Dendritic cell treated with granulocyte-macrophage colony-stimulating factor and Interleukin-4, amounts not matched to agents 40 ng/mL and 50 ng/mL, for 4 days (primary cell): ENCODE measurements at regions not wholly inside any gene's neighbourhood (a gene's known extent, or its start where the extent isn't known, plus 50 kb on each side); places are given as distances from the start of the nearest gene placed in this dataset.

ENCODE experiments used
- H3K27ac Mint-ChIP-seq: one replicate; pipeline ENCODE4 v1.8.0; 2022; ENCODE audit warnings: mild to moderate bottlenecking, mixed read lengths
- H3K27me3 Mint-ChIP-seq: one replicate; pipeline ENCODE4 v1.8.0; 2022; ENCODE audit warnings: mild to moderate bottlenecking, mixed read lengths
- H3K36me3 Mint-ChIP-seq: one replicate; pipeline ENCODE4 v1.8.0; 2022; ENCODE audit warnings: low read depth, mixed read lengths
- H3K4me1 Mint-ChIP-seq: one replicate; pipeline ENCODE4 v1.8.0; 2022; ENCODE audit warnings: low read depth, mixed read lengths
- H3K4me3 Mint-ChIP-seq: one replicate; pipeline ENCODE4 v1.8.0; 2022; ENCODE audit warnings: mild to moderate bottlenecking, moderate library complexity, mixed read lengths
- H3K9me3 Mint-ChIP-seq: one replicate; pipeline ENCODE4 v1.8.0; 2022; ENCODE audit warnings: mixed read lengths
- intact Hi-C: fragments of 100-400 bp; cut with micrococcal nuclease; formaldehyde crosslinking; loops from one replicate; pipeline ENCODE4 v1.15.0; 2022

DNA sequence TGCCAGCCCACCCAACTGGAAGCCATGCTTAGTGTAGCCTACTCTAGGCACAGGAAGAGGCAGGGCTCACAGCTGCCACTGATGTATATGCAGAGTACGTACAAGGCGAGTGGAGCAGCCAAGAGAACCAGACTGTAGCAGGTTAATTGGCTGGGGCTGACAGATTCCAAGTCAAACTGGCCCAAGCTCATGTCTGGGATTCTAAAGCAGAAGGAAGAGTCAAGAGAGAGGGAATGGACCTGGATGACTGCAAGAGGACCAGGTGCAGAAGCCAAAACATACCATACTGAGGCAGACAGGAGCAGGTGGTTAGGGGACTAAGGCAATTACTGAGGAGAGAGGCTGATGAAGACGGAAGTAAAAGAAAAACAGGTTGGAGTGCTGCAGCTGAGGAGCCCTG, 51.3 kb upstream of the LRRN2 start:
- H3K9me3 Mint-ChIP-seq = peaks cover 8% of the 10 kb centered on the region

DNA sequence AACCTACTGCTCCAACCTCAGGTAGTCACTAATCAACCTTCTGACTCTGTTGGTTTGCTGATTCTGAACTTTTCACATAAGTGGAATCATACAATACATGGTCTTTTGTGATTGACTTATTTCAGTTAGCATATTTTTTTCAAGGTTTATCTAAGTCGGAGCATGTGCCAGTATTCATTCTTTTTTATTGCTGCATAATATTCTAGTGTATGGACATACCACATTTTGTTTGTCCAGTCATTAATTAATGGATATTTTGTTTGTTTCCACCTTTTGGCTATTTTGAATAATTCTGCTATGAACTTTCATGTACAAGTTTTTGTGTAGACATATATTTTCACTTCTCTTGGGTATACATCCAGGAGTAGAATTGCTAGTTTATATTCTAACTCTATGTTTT, 53.0 kb upstream of the LRRN2 start:
- no peaks in the 10 kb centered on the region for H3K36me3 Mint-ChIP-seq
- H3K27ac Mint-ChIP-seq = no peak overlapping the region
- no peaks in the 10 kb centered on the region for H3K4me1 Mint-ChIP-seq
- peaks cover 20% of the 10 kb centered on the region for H3K27me3 Mint-ChIP-seq
- H3K9me3 Mint-ChIP-seq = peaks cover 8% of the 10 kb centered on the region
- intact Hi-C loops = no loop called here
- no peak overlapping the region for H3K4me3 Mint-ChIP-seq

More for the DNA sequence above, 51.3 kb upstream of the LRRN2 start:
- Mint-ChIP-seq H3K4me1 (no peaks in the 10 kb centered on the region), H3K4me3 (no peak overlapping the region), H3K36me3 (no peaks in the 10 kb centered on the region), H3K27ac (no peak overlapping the region), H3K27me3 (peaks cover 21% of the 10 kb centered on the region)
- intact Hi-C loops = no loop called here

DNA sequence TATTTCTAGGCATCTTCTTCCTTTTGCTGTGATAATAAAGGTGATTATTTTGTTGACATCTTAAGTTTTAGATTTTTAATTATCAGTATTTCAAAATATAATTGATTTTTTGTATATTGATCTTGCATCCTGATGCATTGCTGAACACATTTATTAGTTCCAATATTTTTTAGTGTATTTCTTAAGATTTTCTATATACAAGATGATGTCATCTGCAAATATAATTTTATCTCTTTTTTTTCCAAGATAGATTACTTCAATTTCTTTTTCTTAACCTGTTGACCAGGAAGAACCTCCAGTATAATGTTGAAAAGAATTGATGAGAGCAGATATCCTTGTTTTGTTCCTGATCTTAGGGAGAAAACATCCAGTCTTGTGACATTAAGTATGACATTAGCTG, 54.8 kb upstream of the LRRN2 start:
- Mint-ChIP-seq H3K4me3 (no peak overlapping the region), H3K36me3 (no peaks in the 10 kb centered on the region), H3K9me3 (peaks cover 8% of the 10 kb centered on the region), H3K4me1 (no peaks in the 10 kb centered on the region), H3K27ac (no peak overlapping the region), H3K27me3 (peaks cover 17% of the 10 kb centered on the region)
- intact Hi-C loops = no loop called here

DNA sequence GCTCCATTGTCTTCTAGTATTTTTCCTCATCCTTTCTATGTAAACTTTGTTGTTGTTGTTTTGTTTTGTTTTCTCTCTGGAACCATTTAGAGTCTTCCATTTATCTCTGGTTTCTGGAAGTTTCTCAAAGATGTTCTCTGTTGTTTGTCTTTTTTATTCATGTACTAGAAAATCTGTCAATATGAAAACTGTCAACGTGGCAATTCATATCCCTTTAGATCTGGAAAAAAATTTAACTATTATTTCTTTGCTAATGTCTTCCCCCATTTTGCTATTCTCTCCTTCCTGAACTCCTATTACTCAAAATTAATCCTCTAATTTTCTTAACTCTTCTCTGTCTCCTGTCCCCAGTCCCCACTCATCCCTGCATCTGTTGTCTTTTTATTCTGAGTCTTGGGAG, 55.9 kb upstream of the LRRN2 start:
- Mint-ChIP-seq H3K9me3 (peaks cover 8% of the 10 kb centered on the region), H3K4me3 (no peak overlapping the region), H3K27me3 (peaks cover 17% of the 10 kb centered on the region), H3K27ac (no peak overlapping the region), H3K36me3 (no peaks in the 10 kb centered on the region), H3K4me1 (no peaks in the 10 kb centered on the region)
- intact Hi-C loops = no loop called here

DNA sequence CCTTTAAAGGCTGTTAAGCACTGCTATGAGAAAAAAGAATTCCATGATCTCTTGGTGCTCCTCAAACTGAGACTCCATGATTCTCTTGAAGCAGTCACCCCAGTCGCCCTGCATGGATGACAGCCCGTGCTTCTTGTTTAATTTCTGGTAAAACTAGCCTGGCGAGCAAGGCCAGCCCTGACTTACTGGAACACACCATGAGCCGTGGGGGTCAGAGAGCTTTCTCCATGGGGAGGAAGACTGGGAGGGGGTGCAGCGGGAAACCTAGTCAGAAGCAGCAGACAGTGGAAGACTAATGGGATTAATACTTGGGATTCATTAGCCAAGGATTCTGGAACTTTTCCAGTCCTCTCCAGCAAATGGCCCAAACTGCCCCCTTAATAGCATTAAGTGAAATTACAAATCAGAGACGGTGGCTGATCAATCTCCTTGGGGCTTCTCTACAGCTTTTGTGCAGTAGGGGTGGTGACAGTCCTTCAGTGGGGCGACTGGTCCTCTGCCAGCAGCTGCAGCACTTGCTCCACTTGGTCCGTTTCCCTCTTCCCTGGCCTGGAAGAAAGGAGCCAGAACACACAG, 57.2 kb upstream of the LRRN2 start:
- Mint-ChIP-seq H3K4me3 (no peak overlapping the region), H3K27ac (no peak overlapping the region), H3K36me3 (no peaks in the 10 kb centered on the region), H3K9me3 (peaks cover 8% of the 10 kb centered on the region), H3K27me3 (peaks cover 14% of the 10 kb centered on the region), H3K4me1 (no peaks in the 10 kb centered on the region)
- intact Hi-C loops = no loop called here

DNA sequence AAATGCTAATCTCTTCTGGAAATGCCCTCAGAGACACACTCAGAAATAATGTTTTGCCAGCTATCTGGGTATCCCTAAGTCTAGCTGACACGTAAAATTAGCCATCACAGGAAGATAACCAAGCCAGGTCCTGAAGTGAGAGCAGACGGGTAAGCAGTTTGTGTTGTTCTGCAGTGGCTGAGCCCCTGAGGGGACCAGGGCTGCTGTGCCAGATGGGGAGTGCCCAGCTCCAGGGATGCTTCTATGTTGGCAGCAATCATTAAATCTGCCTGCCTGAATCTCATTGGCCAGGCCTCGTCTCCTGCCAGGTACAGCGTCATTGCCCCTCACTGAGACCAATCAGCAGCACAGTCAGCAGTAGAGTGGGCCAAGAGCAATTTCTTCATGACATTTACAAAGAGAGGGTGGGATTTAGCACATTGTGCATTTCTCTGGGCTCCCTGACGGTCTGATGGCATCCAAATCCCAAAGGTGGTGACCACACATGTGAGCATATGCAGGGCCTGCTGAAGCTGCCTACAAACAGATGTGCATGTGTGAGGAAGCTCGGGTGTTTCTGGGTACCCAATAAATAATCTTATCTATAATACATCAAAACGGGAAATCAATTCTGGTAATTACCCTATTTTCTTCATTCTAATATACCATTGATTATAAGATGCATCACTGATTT, 58.7 kb upstream of the LRRN2 start:
- no peak overlapping the region for H3K4me3 Mint-ChIP-seq
- H3K9me3 Mint-ChIP-seq = no peaks in the 10 kb centered on the region
- intact Hi-C loops = no loop called here
- no peaks in the 10 kb centered on the region for H3K36me3 Mint-ChIP-seq
- no peaks in the 10 kb centered on the region for H3K4me1 Mint-ChIP-seq
- no peak overlapping the region for H3K27ac Mint-ChIP-seq
- peaks cover 10% of the 10 kb centered on the region for H3K27me3 Mint-ChIP-seq

DNA sequence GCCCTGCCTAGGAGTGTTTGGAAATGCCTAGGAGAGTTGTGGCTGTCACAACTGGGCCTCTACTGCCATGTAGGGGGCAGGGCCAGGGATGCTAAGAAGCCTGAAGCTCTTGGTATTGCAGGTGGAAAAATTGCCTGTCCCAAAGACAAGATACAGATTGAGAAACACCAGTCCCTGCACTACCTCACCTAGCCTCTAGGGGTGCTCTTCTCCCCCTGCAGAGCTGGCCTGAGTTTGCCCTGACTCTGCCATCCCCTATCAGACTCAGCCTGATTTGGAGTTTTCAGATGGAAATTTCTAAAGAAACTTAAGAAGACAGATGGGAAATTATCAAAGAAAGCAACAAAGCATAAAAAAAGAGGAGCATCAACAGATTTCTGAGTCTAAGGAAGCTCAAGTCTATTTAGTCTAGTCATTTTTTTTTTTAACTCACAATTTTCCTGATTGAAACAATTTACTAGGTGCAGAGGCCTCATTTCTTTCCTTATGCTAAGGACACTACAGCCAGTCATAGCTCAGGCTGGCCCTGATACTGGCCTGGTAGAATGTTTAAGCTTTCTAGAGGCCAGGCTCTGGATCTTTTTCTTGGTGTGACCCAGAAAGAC, 61.4 kb upstream of the LRRN2 start:
- Mint-ChIP-seq H3K4me3 (no peak overlapping the region), H3K4me1 (no peaks in the 10 kb centered on the region), H3K36me3 (no peaks in the 10 kb centered on the region), H3K27ac (no peak overlapping the region), H3K27me3 (peaks cover 8% of the 10 kb centered on the region), H3K9me3 (no peaks in the 10 kb centered on the region)
- intact Hi-C loops = no loop called here

DNA sequence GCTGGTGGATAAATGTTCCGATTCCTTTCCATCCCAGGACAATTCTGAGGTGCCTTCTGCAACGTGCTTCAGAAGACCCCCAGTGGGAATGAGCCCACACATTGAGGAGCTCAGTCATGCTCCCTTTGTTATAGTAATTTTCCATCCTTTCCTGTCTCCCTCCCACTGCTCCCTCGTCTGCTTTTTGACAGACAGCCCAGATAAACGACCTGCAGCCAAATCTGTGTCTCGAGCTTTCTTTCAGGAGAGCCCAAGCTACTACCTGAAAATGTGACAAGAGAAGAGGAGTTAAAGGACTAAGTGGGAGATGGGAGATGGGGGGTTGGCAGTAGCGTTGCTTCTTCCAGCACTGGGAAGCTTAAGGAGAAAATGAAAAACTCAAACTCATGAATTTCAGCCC, 65.9 kb upstream of the LRRN2 start:
- Mint-ChIP-seq H3K4me3 (no peak overlapping the region), H3K27ac (no peak overlapping the region), H3K9me3 (no peaks in the 10 kb centered on the region), H3K4me1 (no peaks in the 10 kb centered on the region), H3K27me3 (peaks cover 6% of the 10 kb centered on the region), H3K36me3 (no peaks in the 10 kb centered on the region)
- intact Hi-C loops = no loop called here

DNA sequence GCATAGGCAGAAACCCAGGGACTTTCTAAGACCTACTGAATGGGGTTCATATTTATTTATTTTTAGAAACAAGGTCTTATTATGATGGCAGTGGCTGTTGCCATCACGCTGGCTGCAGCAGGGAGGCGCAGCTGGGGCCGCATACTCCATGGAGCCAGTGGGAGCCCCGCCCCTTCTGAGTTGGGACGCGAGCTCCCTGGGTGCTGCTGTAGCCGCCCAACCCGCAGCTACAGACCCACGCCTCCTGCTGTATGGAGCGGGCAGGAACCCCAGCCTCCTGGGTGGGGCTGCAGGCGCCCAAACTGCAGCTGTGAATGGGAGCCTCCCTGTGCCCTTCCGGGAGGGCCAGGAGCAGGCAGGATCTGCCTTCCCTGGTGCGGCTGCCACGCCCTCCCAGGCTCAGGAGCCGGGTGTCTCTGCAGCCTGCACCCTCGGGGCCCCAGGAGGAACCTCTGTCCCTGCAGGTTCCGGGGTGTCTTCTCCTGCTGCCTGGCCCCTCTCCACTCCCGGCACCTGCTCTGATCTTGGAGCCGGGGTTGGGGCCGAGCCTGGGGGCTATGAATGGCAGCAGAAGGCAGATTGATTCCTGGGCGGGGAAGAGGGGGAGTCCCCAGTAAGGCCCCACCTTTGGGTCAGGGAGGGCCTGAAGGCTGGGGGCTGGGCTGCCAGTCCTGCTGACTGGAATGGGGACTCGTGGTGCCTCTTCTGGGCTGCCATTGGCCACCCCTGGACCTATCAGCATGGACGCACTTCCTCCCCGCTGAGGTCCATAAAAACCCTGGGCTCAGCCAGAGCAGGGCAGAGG, 66.5 kb upstream of the LRRN2 start:
- H3K36me3 Mint-ChIP-seq = no peaks in the 10 kb centered on the region
- H3K4me3 Mint-ChIP-seq = no peak overlapping the region
- intact Hi-C loops = no loop called here
- H3K27me3 Mint-ChIP-seq = peaks cover 6% of the 10 kb centered on the region
- no peak overlapping the region for H3K27ac Mint-ChIP-seq
- no peaks in the 10 kb centered on the region for H3K9me3 Mint-ChIP-seq
- no peaks in the 10 kb centered on the region for H3K4me1 Mint-ChIP-seq

DNA sequence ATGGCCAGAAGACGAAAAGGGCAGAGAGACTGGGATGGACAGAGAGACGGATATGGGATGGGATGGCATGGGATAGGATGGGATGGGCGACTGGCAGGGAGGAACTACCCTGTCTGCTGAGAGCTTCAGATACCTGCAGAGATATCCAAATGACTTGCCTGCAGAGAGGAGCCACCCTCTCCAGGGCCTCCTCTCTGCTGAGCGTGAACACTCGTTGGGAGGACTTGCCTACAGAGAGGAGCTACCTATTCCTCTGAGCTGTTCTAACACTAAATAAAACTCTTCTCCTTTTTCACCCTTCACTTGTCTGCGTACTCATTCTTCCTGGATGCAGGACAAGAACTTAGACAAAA, 67.1 kb upstream of the LRRN2 start:
- Mint-ChIP-seq H3K4me3 (no peak overlapping the region), H3K27me3 (peaks cover 6% of the 10 kb centered on the region), H3K36me3 (no peaks in the 10 kb centered on the region), H3K4me1 (no peaks in the 10 kb centered on the region), H3K27ac (no peak overlapping the region), H3K9me3 (no peaks in the 10 kb centered on the region)
- intact Hi-C loops = no loop called here

DNA sequence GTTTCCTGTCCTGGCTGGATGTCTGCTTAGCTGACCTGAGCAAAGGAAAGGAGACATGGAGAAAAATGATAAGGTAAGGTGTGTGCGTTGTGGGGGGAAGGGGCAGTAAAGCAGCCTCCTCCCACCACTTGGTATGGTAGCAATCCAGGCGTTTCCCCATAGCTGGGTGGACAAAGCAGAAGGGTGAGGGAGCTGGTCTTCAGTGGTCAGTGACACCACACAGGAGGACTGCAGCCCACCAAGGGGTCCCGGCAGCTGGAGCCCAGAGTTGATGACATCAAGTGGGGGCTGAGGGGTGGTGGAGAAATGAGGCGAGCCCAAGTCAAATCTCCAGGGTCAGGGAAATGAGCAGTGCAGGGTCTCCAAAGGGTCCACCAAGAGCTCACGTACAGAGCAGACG, 69.3 kb upstream of the LRRN2 start:
- no peaks in the 10 kb centered on the region for H3K4me1 Mint-ChIP-seq
- H3K36me3 Mint-ChIP-seq = no peaks in the 10 kb centered on the region
- H3K27me3 Mint-ChIP-seq = peaks cover 5% of the 10 kb centered on the region
- H3K4me3 Mint-ChIP-seq = no peak overlapping the region
- intact Hi-C loops = no loop called here
- H3K27ac Mint-ChIP-seq = no peak overlapping the region
- no peaks in the 10 kb centered on the region for H3K9me3 Mint-ChIP-seq

DNA sequence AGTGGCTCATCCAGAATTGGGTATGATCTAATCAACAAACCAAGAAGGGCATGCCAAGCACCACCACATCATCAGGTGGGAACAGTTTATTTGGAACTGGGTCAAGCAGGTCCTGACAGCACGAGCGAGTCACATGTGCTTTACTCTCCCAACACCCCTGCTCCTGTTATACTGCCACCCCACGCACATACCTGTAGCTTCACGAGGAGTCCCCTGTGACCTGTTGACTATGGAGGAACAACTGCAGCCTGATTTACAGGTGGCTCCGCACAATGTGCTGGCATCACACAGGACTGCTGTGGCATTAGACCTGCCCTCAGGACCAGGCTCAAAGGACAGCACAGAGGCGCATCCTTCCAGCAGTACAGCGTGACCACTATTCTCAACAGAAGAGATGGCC, 70.8 kb upstream of the LRRN2 start:
- no peak overlapping the region for H3K4me3 Mint-ChIP-seq
- no peaks in the 10 kb centered on the region for H3K36me3 Mint-ChIP-seq
- intact Hi-C loops = no loop called here
- peaks cover 5% of the 10 kb centered on the region for H3K27me3 Mint-ChIP-seq
- no peaks in the 10 kb centered on the region for H3K4me1 Mint-ChIP-seq
- no peak overlapping the region for H3K27ac Mint-ChIP-seq
- no peaks in the 10 kb centered on the region for H3K9me3 Mint-ChIP-seq

DNA sequence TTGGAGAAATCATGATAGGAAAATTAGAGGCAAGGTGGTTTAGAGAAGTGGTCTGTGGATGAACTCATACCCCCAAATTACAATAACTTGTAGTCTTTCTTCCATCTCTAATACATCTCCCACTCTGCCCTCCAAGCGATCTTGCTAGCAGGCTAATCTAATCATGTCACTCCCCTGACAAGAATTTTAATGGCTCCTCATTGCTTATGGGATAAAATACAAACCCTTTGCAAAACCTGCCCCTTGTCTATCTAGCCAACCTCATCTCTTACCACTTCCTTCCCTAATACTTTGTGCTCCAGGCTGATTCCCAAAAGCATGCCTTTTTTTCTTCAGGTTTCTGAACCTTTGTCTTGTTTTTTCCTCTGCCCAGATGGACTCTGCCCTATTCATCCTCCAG, 71.3 kb upstream of the LRRN2 start:
- intact Hi-C loops = no loop called here
- Mint-ChIP-seq H3K4me1 (no peaks in the 10 kb centered on the region), H3K36me3 (no peaks in the 10 kb centered on the region), H3K27ac (no peak overlapping the region), H3K4me3 (no peak overlapping the region), H3K9me3 (no peaks in the 10 kb centered on the region), H3K27me3 (peaks cover 8% of the 10 kb centered on the region)

DNA sequence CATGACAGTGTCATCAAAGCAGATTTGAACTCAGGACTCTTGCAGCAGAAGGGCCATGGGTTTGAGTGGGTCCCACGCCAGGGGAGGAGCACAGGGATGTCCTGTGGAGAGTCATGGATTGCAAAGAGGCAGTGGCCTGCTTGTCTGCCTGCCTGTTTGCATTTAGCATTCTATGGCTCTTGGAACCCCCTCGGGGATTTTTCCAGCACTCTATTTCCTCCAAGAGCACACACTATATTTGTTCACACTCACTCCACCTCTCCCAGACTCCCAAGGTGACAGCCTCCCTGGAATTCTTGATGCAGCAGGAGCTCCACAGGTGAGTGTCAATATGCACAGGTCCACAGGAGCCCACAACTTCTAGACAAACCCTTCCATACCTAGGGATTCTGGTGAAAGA, 73.1 kb upstream of the LRRN2 start:
- H3K36me3 Mint-ChIP-seq = no peaks in the 10 kb centered on the region
- H3K4me3 Mint-ChIP-seq = no peak overlapping the region
- intact Hi-C loops = no loop called here
- no peaks in the 10 kb centered on the region for H3K9me3 Mint-ChIP-seq
- H3K27me3 Mint-ChIP-seq = peaks cover 14% of the 10 kb centered on the region
- peaks cover 3% of the 10 kb centered on the region for H3K4me1 Mint-ChIP-seq
- no peak overlapping the region for H3K27ac Mint-ChIP-seq
